OCI-LY1 (cell line): ENCODE measurements at regions not wholly inside any gene's neighbourhood (a gene's known extent, or its start where the extent isn't known, plus 50 kb on each side); places are given as distances from the start of the nearest gene placed in this dataset.

Source experiments
- EZH2 ChIP-seq: fragments of 200-600 bp; sonication (generic), shearing (Covaris generic); IDR thresholded peaks from 2 replicates; pipeline ENCODE4 v1.8.0; 2017; ENCODE audit warnings: borderline replicate concordance, mixed run types, mild to moderate bottlenecking, antibody characterized with exemption, low read length, moderate library complexity, mixed read lengths
- TF ChIP-seq, protein P1 (sequence below): fragments of 200-600 bp; sonication (generic), shearing (Covaris generic); IDR thresholded peaks from 2 replicates; pipeline ENCODE4 v1.5.1; 2017; ENCODE audit warnings: mild to moderate bottlenecking, antibody characterized with exemption, low read length, moderate library complexity, mixed read lengths

DNA sequence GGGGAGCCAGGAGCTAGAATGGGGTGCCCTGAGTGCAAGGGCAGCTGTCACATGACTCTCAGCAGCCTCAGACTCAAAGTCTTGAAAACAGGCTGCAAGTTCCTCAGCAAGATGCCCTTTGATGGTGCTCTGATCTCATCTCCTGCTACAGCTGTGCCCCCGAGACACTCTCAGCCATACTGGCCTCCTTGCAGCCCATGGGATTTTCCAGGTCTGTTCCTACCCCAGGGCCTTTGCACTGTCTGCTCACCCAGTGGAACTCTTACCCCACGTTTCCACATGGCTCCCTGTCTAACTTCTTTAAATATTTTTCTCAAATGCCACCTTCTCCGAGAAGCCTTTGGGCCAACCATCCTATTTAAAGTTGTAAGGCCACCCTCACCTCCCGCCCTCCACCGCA, 146.9 kb downstream of the C16orf95 start:
- no peak for TF ChIP-seq EZH2
- TF ChIP-seq, protein P1, sequence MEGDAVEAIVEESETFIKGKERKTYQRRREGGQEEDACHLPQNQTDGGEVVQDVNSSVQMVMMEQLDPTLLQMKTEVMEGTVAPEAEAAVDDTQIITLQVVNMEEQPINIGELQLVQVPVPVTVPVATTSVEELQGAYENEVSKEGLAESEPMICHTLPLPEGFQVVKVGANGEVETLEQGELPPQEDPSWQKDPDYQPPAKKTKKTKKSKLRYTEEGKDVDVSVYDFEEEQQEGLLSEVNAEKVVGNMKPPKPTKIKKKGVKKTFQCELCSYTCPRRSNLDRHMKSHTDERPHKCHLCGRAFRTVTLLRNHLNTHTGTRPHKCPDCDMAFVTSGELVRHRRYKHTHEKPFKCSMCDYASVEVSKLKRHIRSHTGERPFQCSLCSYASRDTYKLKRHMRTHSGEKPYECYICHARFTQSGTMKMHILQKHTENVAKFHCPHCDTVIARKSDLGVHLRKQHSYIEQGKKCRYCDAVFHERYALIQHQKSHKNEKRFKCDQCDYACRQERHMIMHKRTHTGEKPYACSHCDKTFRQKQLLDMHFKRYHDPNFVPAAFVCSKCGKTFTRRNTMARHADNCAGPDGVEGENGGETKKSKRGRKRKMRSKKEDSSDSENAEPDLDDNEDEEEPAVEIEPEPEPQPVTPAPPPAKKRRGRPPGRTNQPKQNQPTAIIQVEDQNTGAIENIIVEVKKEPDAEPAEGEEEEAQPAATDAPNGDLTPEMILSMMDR: no peak
